HG03159 (cell line): ENCODE measurements at regions not wholly inside any gene's neighbourhood (a gene's known extent, or its start where the extent isn't known, plus 50 kb on each side); places are given as distances from the start of the nearest gene placed in this dataset.
"Not testable (repeated sequence)": the region's sequence is repeated elsewhere in the genome, so short reads cannot be mapped to it uniquely, and the experiment has no call there.

Source experiments
- ATAC-seq: cut with Tn5 transposase; IDR thresholded peaks from one replicate; pipeline ENCODE4 v1.9.1; 2021; ENCODE audit warnings: mild to moderate bottlenecking, moderate library complexity; ENCODE audit not compliant: unreplicated experiment

GRCh38 chr1:194001726-194002350, 815.4 kb upstream of the B3GALT2 start:
- ATAC-seq, result not testable (repeated sequence)

- no peak for ATAC-seq
Observed at GRCh38 chr1:193988885-193989284, 802.5 kb upstream of the B3GALT2 start.

DNA sequence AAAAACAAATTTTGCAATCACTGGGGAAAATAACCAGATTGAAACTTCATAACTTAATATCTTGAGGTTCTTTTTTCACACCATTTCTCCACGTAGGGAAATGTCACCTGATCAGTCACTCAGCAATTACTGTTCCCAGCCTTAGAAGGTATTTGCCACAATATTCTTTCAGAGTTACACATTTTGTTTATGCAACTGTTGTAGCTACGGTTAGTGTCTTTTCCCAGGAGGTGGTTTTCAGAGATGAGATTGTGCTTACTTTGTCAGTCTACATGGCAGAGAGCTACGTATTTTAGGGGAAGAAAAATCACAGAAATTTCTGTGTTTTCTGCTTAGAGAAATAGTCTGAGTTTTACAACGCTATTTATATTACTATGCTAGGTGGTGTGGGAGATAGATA, 792.8 kb upstream of the B3GALT2 start:
- ATAC-seq, result no peak

- ATAC-seq, result no peak
Observed at GRCh38 chr1:193974286-193974798, 787.9 kb upstream of the B3GALT2 start.

GRCh38 chr1:193973428-193973827, 787.0 kb upstream of the B3GALT2 start:
- no peak for ATAC-seq

GRCh38 chr1:193971595-193971994, 785.2 kb upstream of the B3GALT2 start:
- ATAC-seq, result no peak

GRCh38 chr1:193960499-193960898, 774.1 kb upstream of the B3GALT2 start:
- ATAC-seq, result no peak

GRCh38 chr1:193960040-193960439, 773.6 kb upstream of the B3GALT2 start:
- no peak for ATAC-seq

GRCh38 chr1:193957556-193958095, 771.2 kb upstream of the B3GALT2 start:
- ATAC-seq, result no peak

DNA sequence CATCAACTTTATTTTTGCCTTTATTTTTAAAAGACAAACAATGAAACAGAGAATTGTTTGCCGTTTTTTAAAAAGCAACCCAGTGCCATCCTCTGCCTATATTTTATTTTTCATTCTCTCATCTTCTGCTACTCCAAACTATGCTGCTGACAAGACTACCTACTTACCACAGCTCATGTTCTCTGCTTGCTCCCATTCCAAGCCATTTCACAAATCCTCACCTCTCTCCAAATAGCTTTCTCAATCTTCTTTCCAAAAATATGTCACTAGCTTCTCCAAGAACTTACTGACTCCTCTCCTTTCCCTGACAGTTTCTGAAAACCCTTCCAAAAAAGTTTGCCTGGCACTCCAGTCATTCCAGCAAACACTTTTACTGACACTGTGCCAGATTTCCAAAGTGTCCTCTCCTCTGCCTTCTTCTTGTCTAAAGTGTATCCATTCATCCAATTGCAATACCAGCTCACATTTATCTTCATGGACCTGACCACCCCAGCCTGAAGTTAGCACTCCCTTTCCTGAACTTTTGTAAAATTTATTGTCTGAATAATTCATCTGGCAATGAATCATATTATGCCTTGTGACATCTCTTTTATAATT, 766.5 kb upstream of the B3GALT2 start:
- no peak for ATAC-seq

DNA sequence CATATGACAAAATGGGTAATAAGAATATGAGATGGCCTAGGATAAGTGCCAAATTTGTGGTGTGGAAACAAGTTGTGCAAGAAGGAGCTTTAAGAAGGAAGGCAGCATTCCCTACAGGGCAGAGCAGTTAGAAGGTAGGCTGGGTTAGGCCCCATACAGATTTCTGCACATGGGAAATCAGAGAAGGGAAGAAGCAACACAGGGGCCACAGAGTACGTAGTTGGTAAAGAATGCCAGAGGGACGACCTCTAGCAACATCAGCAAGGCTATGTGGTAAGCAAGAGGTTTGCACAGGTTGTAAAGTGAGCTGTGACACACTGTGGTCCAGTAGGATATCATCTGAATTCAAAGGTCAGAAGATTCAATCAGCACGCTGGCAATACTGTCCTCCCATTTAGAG, 765.6 kb upstream of the B3GALT2 start:
- no peak for ATAC-seq

DNA sequence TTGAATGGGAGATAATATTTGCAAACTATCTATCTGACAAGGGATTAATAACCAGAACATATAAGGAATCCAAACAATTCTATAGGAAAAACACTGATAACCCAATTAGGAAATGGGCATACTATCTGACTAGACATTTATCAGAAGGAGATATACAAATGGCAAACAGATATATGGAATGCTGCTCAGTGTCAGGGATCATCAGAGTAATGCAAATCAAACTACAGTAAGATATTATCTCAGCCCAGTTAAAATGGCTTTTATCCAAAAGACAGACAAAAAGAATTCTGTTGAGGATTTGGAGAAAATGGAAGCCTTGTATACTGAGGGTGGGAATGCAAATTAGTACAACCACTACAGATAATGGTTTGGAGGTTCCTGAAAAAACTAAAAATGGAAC, 758.0 kb upstream of the B3GALT2 start:
- ATAC-seq, result no peak

- ATAC-seq, result no peak
Observed at GRCh38 chr1:193940176-193940575, 753.8 kb upstream of the B3GALT2 start.

DNA sequence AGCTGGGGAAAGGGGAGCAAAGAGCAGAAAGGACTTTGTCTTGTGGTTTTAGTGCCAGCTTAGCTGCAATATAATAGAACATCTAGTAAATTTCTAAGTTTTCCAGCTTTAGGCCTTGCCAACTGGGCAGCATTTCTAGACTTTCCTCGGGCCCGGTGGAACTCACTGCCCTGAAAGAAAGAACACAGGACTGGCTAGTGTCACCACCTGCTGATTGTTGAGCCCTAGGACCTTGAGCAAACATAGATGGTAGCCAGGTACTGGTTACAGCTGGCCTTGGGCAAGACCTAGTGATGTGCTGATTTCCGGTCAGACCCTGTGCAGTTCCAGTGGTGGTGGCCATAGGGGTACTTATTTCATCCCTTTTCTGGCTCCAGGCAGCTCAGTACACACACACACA, 753.2 kb upstream of the B3GALT2 start:
- ATAC-seq, result no peak

GRCh38 chr1:193937308-193937707, 750.9 kb upstream of the B3GALT2 start:
- no peak for ATAC-seq

- no peak for ATAC-seq
Observed at GRCh38 chr1:193932979-193933378, 746.6 kb upstream of the B3GALT2 start.

- no peak for ATAC-seq
Observed at GRCh38 chr1:193931356-193931755, 744.9 kb upstream of the B3GALT2 start.

DNA sequence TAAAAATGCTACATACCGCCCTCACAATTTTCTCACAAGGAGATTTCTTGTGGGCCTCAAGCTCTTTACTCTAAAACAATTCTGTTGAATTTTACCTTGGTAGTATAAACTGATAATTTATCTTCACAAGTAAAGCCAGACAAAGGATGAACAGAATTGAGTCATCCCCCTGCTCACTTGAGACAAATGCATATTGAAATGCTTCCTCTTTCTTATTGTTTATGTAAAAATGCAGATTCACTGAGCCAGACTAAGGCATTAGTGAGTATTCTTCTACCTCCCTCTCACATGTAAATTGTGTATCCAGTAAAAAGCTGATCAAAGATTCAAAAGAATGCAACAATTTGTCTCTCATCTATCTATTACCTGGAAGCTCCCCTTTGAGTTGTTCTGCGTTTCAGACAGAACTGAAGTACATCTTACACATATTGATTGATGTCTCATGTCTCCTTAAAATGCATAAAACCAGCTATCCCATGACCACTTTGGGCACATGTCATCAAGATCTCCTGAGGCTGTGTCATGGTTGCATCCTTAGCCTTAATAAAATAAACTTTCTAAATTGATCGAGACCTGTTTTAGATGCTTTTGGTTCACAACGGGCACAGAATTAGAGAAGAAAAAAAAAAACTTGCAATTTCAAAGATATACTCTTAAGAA, 743.1 kb upstream of the B3GALT2 start:
- ATAC-seq, result no peak

GRCh38 chr1:193927550-193927949, 741.1 kb upstream of the B3GALT2 start:
- ATAC-seq, result no peak

DNA sequence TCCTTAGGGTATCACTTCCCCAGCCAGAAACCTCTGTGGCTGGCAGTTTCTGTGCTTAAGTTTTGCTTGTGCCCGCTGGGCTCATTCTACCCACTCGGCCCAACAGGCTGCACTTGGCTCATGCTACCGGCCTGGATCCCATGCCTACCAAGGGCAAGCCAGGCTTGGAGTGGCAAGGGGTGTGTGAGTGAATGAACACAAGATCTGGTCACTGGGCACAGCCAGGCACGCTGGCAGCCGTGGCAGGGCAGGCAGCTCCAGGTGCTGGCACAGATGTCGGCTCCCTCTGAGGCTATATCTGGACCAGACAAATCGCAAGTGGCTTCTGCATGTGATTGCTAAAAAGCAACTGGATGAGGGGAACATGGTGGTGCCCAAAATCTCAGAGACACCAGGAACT, 740.5 kb upstream of the B3GALT2 start:
- ATAC-seq, result no peak

- ATAC-seq, result no peak
Observed at GRCh38 chr1:193919827-193920226, 733.4 kb upstream of the B3GALT2 start.

DNA sequence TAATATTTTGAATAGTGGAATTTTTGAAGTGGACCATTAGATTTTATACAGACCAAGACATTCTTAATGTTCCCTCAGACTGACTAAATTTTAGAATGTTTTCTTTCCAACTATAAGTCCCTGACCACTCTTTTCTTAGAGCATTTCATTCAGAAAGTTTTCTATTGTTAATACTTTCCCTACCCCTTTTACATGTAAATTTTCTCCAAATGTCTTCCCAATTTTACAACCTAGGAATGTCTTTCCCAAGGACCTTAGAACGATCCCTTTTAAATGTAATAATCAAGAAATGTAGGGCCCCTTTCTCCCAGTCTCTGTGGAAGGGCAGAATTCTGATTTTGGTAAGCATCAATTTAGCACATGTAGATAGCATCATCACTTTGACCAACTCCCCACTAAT, 730.0 kb upstream of the B3GALT2 start:
- no peak for ATAC-seq
